ENCODE measurements at regions not wholly inside any gene's neighbourhood (a gene's known extent, or its start where the extent isn't known, plus 50 kb on each side); places are given as distances from the start of the nearest gene placed in this dataset.

GRCh38 chr1:221994939-221995338 is 253.1 kb upstream of the DUSP10 start:
- Histone ChIP-seq H2AFZ (ENCODE audit: low read length) (no peak overlapping the region), H3K4me1 (ENCODE audit: insufficient read depth, low read length) (no peaks in the 10 kb centered on the region), H3K4ac (ENCODE audit: low read depth, low read length) (no peak overlapping the region), H2BK20ac (ENCODE audit: low read depth, low read length, poor library complexity, severe bottlenecking) (no peak overlapping the region), H4K91ac (ENCODE audit: insufficient read length, low read depth, low read length) (no peak overlapping the region), H3K14ac (ENCODE audit: insufficient read depth, low read length) (no peak overlapping the region), H4K20me1 (ENCODE audit: control insufficient read depth, insufficient read depth, insufficient read length) (no peaks in the 10 kb centered on the region), H3K79me1 (ENCODE audit: insufficient read depth, low read depth, low read length, poor library complexity, severe bottlenecking) (no peaks in the 10 kb centered on the region), H3K18ac (ENCODE audit: insufficient read length, low read depth, low read length) (no peak overlapping the region), H2BK12ac (ENCODE audit: insufficient read length, low read depth, low read length) (no peak overlapping the region), H2BK15ac (ENCODE audit: low read depth, low read length) (no peak overlapping the region), H3K23ac (ENCODE audit: insufficient read length, low read depth, low read length) (no peak overlapping the region), H3K56ac (ENCODE audit: insufficient read length, low read depth, low read length) (no peak overlapping the region), H3K9me3 (ENCODE audit: control insufficient read depth, low read depth, low read length) (no peaks in the 10 kb centered on the region), H2BK5ac (ENCODE audit: insufficient read length, low read length) (no peak overlapping the region), H4K8ac (replicated peaks; ENCODE audit: insufficient read length, low read depth, low read length) (no peak overlapping the region), H3K27ac (ENCODE audit: insufficient read length, low read depth, low read length) (no peak overlapping the region), H3K9ac (ENCODE audit: extremely low read depth, insufficient read length, low read length) (no peak overlapping the region), H2AK5ac (ENCODE audit: insufficient read length, low read length) (no peak overlapping the region), H3T11ph (ENCODE audit: low read length) (no peak overlapping the region), H3K27me3 (ENCODE audit: insufficient read depth, low read length) (no peaks in the 10 kb centered on the region), H3K4me2 (ENCODE audit: insufficient read depth, insufficient read length, low read length) (no peak overlapping the region), H3K23me2 (ENCODE audit: insufficient read length, low read depth, low read length, poor library complexity, severe bottlenecking) (no peaks in the 10 kb centered on the region), H2BK120ac (ENCODE audit: low read depth, low read length, poor library complexity, severe bottlenecking) (no peak overlapping the region), H3K79me2 (ENCODE audit: insufficient read depth, low read length) (no peaks in the 10 kb centered on the region), H4K5ac (ENCODE audit: insufficient read length, low read depth, low read length) (no peak overlapping the region)
- no CpG with 5 or more reads among the region's 4 CpGs for WGBS (ENCODE audit: extremely low coverage, insufficient read length, low lambda C conversion rate)
- H3K4me3 Mint-ChIP-seq: no peak overlapping the region
- no peaks in the 10 kb centered on the region for H3K27me3 Mint-ChIP-seq (ENCODE audit: low read depth)
- no peak overlapping the region for H3K27ac Mint-ChIP-seq
- no peaks in the 10 kb centered on the region for H3K36me3 Mint-ChIP-seq (ENCODE audit: insufficient read depth in 1 of 3, low read depth in 3 of 3)
- DNase-seq: no peak
- H3K9me3 Mint-ChIP-seq: no peaks in the 10 kb centered on the region
- H3K4me1 Mint-ChIP-seq: peaks cover 14 to 15% of the 10 kb centered on the region in 2 experiments
- TF ChIP-seq CTCF (conservative IDR thresholded peaks at IDR 0.05): no peak
